ENCODE measurements at regions not wholly inside any gene's neighbourhood (a gene's known extent, or its start where the extent isn't known, plus 50 kb on each side); places are given as distances from the start of the nearest gene placed in this dataset.
A peak's percentile ranks its signal among the peaks of the same experiment; 100 is the strongest.

GRCh38 chr7:25852211-25852938, 299.6 kb upstream of the NFE2L3 start:
- H3K36me3 Mint-ChIP-seq (ENCODE audit: low read depth), result no peaks in the 10 kb centered on the region
- no peak for DNase-seq (ENCODE audit: low spot score)
- H3K27ac Mint-ChIP-seq, result peak overlapping the region; percentile 13
- peaks cover 17% of the 10 kb centered on the region for H3K4me1 Mint-ChIP-seq (ENCODE audit: low read depth)
- intact Hi-C loops (cut with micrococcal nuclease), result loop anchor here (2.0 to 10.0 kb wide), 3 partner anchors 14 to 1958 kb away; no protein-coding TSS in a partner anchor
- H3K9me3 Mint-ChIP-seq, result no peaks in the 10 kb centered on the region
- peak overlapping the region; percentile 77 for H3K4me3 Mint-ChIP-seq
- H3K27me3 Mint-ChIP-seq (ENCODE audit: insufficient read depth), result peaks cover 35% of the 10 kb centered on the region

DNA sequence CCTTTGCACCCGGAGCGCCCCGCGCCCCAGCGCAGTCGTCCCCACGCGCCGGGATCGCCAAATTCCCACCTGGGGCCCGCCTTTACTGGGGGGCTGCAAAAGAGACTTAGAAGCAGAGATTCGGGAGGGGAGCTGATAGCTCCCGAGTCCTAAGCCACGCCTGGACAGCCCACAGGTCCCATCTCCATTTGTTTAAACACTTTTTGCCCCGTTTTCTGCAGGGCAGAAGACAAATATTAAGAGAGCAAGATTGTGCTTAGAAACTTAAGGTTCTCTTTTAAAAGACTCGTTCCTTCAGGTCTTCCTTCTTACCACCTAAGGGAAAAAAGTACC, 299.1 kb upstream of the NFE2L3 start:
- no peak overlapping the region for H3K27ac Mint-ChIP-seq
- H3K9me3 Mint-ChIP-seq, result no peaks in the 10 kb centered on the region
- DNase-seq (ENCODE audit: low spot score), result no peak
- H3K27me3 Mint-ChIP-seq (ENCODE audit: insufficient read depth), result peaks cover 35% of the 10 kb centered on the region
- H3K36me3 Mint-ChIP-seq (ENCODE audit: low read depth), result no peaks in the 10 kb centered on the region
- peak overlapping the region; percentile 53 for H3K4me3 Mint-ChIP-seq
- intact Hi-C loops (cut with micrococcal nuclease), result loop anchor here (2.0 to 10.0 kb wide), 3 partner anchors 14 to 1958 kb away; no protein-coding TSS in a partner anchor
- peaks cover 17% of the 10 kb centered on the region for H3K4me1 Mint-ChIP-seq (ENCODE audit: low read depth)

DNA sequence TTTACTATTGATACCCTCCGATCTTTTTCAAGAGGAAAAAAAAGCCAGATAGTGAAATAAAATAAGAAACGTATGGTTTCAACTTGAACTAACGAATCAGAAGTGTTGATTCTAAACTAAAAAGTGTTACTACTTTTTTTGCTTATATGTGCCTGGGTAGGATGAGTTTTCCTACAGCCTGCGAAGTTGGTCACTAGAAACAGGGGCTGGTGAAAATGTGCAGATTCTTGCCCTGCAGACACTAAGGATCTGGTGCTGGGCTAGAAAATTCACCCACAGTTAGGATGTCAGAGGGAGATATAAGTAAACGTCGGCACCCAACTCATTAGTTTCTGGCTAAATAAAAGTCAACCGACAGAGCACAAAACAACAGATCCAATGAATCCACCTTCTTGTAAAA, 298.7 kb upstream of the NFE2L3 start:
- H3K27ac Mint-ChIP-seq, result no peak overlapping the region
- no peak for DNase-seq (ENCODE audit: low spot score)

GRCh38 chr7:25854059-25854458, 297.9 kb upstream of the NFE2L3 start:
- H3K4me1 Mint-ChIP-seq (ENCODE audit: low read depth), result peaks cover 19% of the 10 kb centered on the region
- no peak for DNase-seq (ENCODE audit: low spot score)
- peak overlapping the region; percentile 50 for H3K4me3 Mint-ChIP-seq
- no peaks in the 10 kb centered on the region for H3K9me3 Mint-ChIP-seq
- H3K27me3 Mint-ChIP-seq (ENCODE audit: insufficient read depth), result peaks cover 32% of the 10 kb centered on the region
- no peaks in the 10 kb centered on the region for H3K36me3 Mint-ChIP-seq (ENCODE audit: low read depth)
- H3K27ac Mint-ChIP-seq, result no peak overlapping the region
- intact Hi-C loops (cut with micrococcal nuclease), result loop anchor here (1.0 to 10.0 kb wide), 5 partner anchors 8 to 1959 kb away; no protein-coding TSS in a partner anchor

More for the DNA sequence above, 298.7 kb upstream of the NFE2L3 start:
- no peaks in the 10 kb centered on the region for H3K36me3 Mint-ChIP-seq (ENCODE audit: low read depth)
- peak overlapping the region; percentile 53 for H3K4me3 Mint-ChIP-seq
- peaks cover 35% of the 10 kb centered on the region for H3K27me3 Mint-ChIP-seq (ENCODE audit: insufficient read depth)
- H3K9me3 Mint-ChIP-seq, result no peaks in the 10 kb centered on the region
- peaks cover 17% of the 10 kb centered on the region for H3K4me1 Mint-ChIP-seq (ENCODE audit: low read depth)
- intact Hi-C loops (cut with micrococcal nuclease), result loop anchor here (2.0 to 10.0 kb wide), 3 partner anchors 13 to 1959 kb away; no protein-coding TSS in a partner anchor

DNA sequence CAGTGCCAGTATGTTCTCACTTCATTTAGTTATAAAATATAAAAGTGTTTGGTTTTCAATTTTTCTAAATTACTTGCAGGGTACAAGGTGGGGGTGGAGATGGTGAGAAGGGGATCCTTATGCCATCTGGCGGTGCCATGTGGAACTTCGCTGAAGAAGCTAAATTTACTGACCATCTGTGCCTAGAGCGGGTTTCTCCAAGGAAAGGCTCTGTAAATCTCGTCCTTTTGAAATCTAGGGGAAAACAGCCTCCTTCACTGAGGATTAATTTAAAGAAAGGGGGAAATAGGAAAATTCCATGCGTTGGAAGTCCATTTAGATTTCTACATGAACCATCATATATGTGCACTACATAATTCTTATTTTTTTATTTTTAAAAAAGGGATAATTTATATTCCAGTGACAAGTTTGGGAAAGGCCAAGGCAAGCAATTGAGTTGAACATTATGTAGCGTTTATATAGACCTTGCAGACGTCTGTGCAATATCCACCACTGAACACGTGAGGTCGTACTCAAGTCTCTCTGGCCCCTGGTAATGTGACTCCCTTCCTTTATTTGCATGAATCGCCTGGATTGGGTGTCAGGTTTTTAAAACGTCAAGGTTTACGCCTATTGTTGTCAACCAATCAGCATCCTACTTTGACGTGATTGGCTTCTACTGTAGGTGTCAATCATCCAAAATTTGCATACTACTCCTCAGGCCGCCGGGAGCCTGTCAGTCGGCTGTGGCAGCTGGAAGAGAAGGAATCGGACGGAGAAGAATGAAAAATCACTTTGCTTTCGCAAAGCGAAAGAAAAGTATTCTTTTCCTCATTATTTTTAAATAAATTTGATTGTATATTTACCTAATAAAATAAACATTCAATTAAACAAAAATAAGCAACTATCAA, 297.1 kb upstream of the NFE2L3 start:
- Mint-ChIP-seq H3K27ac (peak overlapping the region; percentile 14), H3K9me3 (peaks cover 3% of the 10 kb centered on the region), H3K4me3 (peak overlapping the region; percentile 69), H3K27me3 (ENCODE audit: insufficient read depth) (peaks cover 36% of the 10 kb centered on the region), H3K4me1 (ENCODE audit: low read depth) (peaks cover 27% of the 10 kb centered on the region), H3K36me3 (ENCODE audit: low read depth) (peaks cover 2% of the 10 kb centered on the region)
- peak; percentile 57 for DNase-seq (ENCODE audit: low spot score)
- intact Hi-C loops (cut with micrococcal nuclease), result loop anchor here (1.0 to 10.0 kb wide), 6 partner anchors 7 to 1960 kb away; a partner anchor contains a TSS

DNA sequence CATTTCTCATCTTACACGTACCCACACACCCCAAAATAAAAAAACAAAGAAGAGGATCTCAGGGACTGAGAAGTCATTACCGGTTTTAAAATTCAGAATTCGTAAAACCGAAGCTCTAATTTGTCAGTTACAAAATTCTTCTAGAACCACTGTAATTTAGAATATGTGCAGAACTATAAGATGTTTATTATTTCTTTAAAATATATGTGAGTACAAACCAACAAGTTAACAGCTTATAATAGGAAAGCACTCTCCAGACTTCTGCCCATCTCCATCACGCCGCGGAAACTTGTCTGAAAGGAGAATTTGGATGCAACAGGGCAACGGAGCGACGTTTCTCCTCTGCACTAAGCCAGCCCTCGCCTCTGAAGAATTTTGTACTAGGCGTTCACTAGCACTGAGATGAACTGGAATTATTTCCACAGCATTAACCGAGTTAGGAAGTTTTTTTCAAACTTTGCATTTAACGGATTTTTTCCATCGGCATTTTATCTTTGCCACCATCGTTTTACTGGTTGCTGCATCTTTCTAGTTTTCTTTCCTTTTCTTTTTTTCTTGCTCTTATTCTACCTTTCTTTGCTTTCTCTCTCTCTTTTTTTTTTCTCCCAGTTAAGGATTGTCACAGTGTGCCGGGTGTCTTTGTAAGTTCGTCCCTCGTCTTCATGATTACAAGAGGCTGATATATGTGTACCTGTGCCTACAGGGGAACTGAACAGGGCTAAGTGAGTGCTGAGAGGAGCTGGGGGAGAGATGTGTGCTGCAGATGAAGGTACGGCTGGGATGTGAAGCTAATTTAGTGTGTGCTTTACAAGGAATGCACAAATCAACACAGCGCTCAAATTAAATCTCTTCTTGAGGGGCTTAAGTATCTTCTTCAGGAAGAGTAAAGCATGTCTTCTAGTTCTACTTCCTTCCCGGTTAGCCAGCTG, 295.9 kb upstream of the NFE2L3 start:
- no peak for DNase-seq (ENCODE audit: low spot score)
- H3K4me3 Mint-ChIP-seq, result no peak overlapping the region
- intact Hi-C loops (cut with micrococcal nuclease), result loop anchor here (2.0 to 10.0 kb wide), 5 partner anchors 465 to 1961 kb away; a partner anchor contains a TSS

DNA sequence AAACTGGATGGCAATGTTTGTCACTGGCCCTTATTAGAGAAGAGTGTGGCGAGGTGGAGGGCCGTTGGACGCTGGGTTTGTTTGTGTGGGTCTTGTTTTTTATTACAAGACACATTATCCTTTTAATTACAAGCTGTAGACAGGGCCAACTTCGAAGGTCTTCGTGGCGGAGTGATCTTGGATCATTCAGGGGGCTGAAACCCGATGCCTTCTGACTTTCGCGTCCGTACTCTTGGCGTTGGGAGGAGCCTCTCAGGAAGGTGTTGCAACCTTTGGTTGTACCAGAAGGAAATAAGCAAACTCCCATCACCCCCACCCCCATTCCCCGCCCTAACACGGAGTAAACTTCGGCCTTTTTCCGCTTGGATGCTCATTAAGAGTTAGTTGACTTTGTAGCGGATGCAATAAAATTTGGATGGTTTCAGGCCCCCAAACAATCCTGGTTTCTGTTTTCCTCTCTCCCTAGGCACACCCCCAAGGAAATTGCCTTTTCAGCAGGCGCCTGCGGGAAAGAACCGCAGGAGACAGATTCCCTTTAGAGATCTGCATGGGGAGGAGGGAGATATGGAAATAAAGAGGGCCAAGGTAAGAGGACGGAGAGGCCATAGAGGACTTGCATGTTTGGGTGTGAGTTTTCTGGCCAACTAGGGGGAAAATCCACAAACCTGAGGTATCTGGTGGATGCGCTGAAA, 294.5 kb upstream of the NFE2L3 start:
- Mint-ChIP-seq H3K27ac (no peak overlapping the region), H3K36me3 (ENCODE audit: low read depth) (peaks cover 6% of the 10 kb centered on the region), H3K4me3 (no peak overlapping the region), H3K27me3 (ENCODE audit: insufficient read depth) (peaks cover 39% of the 10 kb centered on the region), H3K9me3 (peaks cover 10% of the 10 kb centered on the region), H3K4me1 (ENCODE audit: low read depth) (peaks cover 43% of the 10 kb centered on the region)
- intact Hi-C loops (cut with micrococcal nuclease), result loop anchor here (5.0 to 10.0 kb wide), 3 partner anchors 675 to 1963 kb away; a partner anchor contains a TSS
- no peak for DNase-seq (ENCODE audit: low spot score)

More for the DNA sequence above, 295.9 kb upstream of the NFE2L3 start:
- H3K9me3 Mint-ChIP-seq, result peaks cover 5% of the 10 kb centered on the region
- no peak overlapping the region for H3K27ac Mint-ChIP-seq
- peaks cover 40% of the 10 kb centered on the region for H3K27me3 Mint-ChIP-seq (ENCODE audit: insufficient read depth)
- H3K4me1 Mint-ChIP-seq (ENCODE audit: low read depth), result peaks cover 39% of the 10 kb centered on the region
- H3K36me3 Mint-ChIP-seq (ENCODE audit: low read depth), result peaks cover 2% of the 10 kb centered on the region

DNA sequence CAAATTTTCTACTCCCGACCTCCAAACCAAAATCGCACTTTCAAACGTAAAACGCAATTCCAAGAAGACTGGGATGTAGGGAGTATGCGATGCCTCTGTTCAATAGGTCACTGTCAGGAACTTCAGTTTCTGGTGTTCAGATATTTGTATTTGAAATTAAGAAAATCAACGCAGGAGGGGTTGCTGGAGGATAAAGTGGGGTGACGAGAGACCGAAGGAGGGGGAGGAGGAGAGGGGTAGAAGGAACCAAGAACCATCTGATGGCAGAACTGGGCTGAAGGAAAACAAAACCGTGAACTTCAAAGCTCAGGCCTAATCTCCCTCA, 293.8 kb upstream of the NFE2L3 start:
- Mint-ChIP-seq H3K9me3 (peaks cover 10% of the 10 kb centered on the region), H3K4me3 (no peak overlapping the region), H3K36me3 (ENCODE audit: low read depth) (peaks cover 6% of the 10 kb centered on the region), H3K27me3 (ENCODE audit: insufficient read depth) (peaks cover 41% of the 10 kb centered on the region), H3K4me1 (ENCODE audit: low read depth) (peaks cover 47% of the 10 kb centered on the region), H3K27ac (no peak overlapping the region)
- intact Hi-C loops (cut with micrococcal nuclease), result loop anchor here (5.0 to 10.0 kb wide), 3 partner anchors 676 to 1963 kb away; a partner anchor contains a TSS
- DNase-seq (ENCODE audit: low spot score), result no peak

DNA sequence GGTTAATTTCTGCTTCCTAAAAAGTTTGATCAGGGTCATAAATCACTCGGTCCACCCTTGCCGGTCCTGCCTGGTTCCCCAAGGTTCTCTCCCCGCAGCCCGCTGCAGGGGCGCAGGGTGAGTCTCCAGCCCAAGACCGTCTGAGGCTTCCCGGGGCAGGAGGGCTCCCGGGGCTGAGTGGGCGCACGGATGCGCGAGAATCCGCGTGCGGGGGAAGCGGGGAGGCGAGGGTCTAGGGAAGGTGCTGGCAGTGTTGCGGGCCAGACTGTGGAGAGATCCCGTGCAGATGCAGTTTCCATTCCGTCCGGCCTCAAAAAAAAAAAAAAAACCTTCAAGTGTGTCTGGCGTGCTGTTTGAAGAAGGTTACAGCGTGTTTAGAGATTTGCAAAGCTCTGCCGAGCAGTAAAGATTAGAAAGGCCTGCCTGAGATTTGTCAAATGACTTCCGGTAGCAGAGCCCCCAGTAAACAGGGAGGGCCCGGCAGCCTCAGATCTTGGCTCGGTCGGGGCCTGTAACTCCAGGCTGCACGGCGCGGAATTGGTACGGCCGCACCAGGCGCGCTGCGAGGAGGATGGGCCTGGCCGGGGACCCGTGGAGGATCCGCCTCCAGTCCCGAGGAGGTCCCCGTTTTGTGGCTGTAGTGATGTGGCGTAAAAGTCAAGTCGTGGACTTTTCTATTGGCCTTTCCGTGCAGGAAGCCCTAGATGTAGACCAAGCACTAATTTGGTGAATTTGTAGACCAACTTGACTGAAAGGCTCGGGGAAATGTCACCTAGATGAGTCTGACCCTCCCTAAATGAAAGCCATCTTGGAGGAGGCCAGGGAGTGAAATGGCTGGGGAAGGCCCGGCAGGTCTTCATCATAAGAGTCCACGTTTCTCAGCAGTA, 293.2 kb upstream of the NFE2L3 start:
- peaks cover 10% of the 10 kb centered on the region for H3K9me3 Mint-ChIP-seq
- H3K27me3 Mint-ChIP-seq (ENCODE audit: insufficient read depth), result peaks cover 41% of the 10 kb centered on the region
- H3K27ac Mint-ChIP-seq, result peak overlapping the region; percentile 41
- peaks cover 6% of the 10 kb centered on the region for H3K36me3 Mint-ChIP-seq (ENCODE audit: low read depth)
- peak overlapping the region; percentile 69 for H3K4me3 Mint-ChIP-seq
- no peak for DNase-seq (ENCODE audit: low spot score)
- peaks cover 48% of the 10 kb centered on the region for H3K4me1 Mint-ChIP-seq (ENCODE audit: low read depth)
- intact Hi-C loops (cut with micrococcal nuclease), result loop anchor here (5.0 to 10.0 kb wide), 3 partner anchors 676 to 1964 kb away; a partner anchor contains a TSS

GRCh38 chr7:25859412-25860274, 292.4 kb upstream of the NFE2L3 start:
- no peak for DNase-seq (ENCODE audit: low spot score)
- peaks cover 10% of the 10 kb centered on the region for H3K9me3 Mint-ChIP-seq
- peaks cover 6% of the 10 kb centered on the region for H3K36me3 Mint-ChIP-seq (ENCODE audit: low read depth)
- H3K27ac Mint-ChIP-seq, result peak overlapping the region; percentile 85
- H3K4me3 Mint-ChIP-seq, result peak overlapping the region; percentile 69
- peaks cover 40% of the 10 kb centered on the region for H3K27me3 Mint-ChIP-seq (ENCODE audit: insufficient read depth)
- intact Hi-C loops (cut with micrococcal nuclease), result loop anchor here (2.0 to 10.0 kb wide), 10 partner anchors 515 to 1965 kb away; partner anchors contain the start of genes GSDME, NPY and OSBPL3
- H3K4me1 Mint-ChIP-seq (ENCODE audit: low read depth), result peaks cover 46% of the 10 kb centered on the region
